ENCODE measurements at regions not wholly inside any gene's neighbourhood (a gene's known extent, or its start where the extent isn't known, plus 50 kb on each side); places are given as distances from the start of the nearest gene placed in this dataset.

DNA sequence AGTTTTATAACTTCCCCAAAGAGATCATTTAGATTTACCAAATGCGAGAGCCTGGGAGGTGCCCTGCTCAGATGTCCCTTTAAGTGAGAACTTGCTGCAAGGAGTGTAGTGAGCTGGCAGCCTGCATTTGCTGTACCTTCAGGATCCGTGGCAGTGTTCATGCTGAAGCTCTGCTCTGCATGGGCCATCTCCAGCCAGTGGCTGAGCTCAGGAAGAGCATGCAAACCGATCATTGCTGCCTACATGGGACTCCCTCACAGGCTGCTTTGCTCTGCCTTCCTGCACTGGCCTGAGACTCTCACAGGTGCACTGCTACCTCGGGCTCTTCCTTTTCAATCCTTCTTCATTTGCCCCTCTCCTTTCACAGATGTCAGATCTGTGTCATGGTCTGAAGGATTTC lies 152.0 kb upstream of the SFRP2 start:
- TF ChIP-seq FOXM1 (IDR thresholded peaks at IDR 0.05; ENCODE audit: borderline replicate concordance), result no peak
- TF ChIP-seq ZNF384 (IDR thresholded peaks at IDR 0.05), result no peak
- no peak for TF ChIP-seq FOXK2 (IDR thresholded peaks at IDR 0.05)
